Neural cell (in vitro differentiated cells): ENCODE measurements at regions not wholly inside any gene's neighbourhood (a gene's known extent, or its start where the extent isn't known, plus 50 kb on each side); places are given as distances from the start of the nearest gene placed in this dataset.

ENCODE experiments used
- EP300 ChIP-seq: fragments of 450-650 bp; conservative IDR thresholded peaks from 2 replicates; pipeline ENCODE4 v1.6.1; 2014; ENCODE audit warnings: antibody characterized with exemption, mild to moderate bottlenecking, moderate library complexity; ENCODE audit not compliant: poor library complexity, severe bottlenecking
- EZH2 ChIP-seq: fragments of 200-600, 300-800 bp; shearing (Covaris generic), sonication (generic); IDR thresholded peaks from 2 replicates; pipeline ENCODE4 v1.6.1; 2014; ENCODE audit warnings: antibody characterized with exemption, low read length, borderline replicate concordance, mild to moderate bottlenecking; ENCODE audit not compliant: insufficient read depth, poor library complexity, severe bottlenecking
- MXI1 ChIP-seq: fragments of 450-650 bp; conservative IDR thresholded peaks from 2 replicates; pipeline ENCODE4 v1.6.1; 2014; ENCODE audit warnings: antibody characterized with exemption, mild to moderate bottlenecking; ENCODE audit not compliant: poor library complexity, severe bottlenecking
- POLR2AphosphoS5 ChIP-seq: IDR thresholded peaks from 2 replicates; pipeline ENCODE4 v1.6.1; 2012
- RAD21 ChIP-seq: fragments of 450-650 bp; conservative IDR thresholded peaks from 2 replicates; pipeline ENCODE4 v1.6.1; 2014; ENCODE audit warnings: antibody characterized with exemption, mild to moderate bottlenecking, moderate library complexity
- SMC3 ChIP-seq: fragments of 450-650 bp; conservative IDR thresholded peaks from 2 replicates; pipeline ENCODE4 v1.6.1; 2014; ENCODE audit warnings: antibody characterized with exemption, mild to moderate bottlenecking, moderate library complexity; ENCODE audit not compliant: poor library complexity
- TAF1 ChIP-seq: IDR thresholded peaks from 2 replicates; pipeline ENCODE4 v1.6.1; 2012; ENCODE audit warnings: low read depth
- TF ChIP-seq, protein P1 (sequence below): IDR thresholded peaks from 2 replicates; pipeline ENCODE4 v1.6.1; 2012; ENCODE audit warnings: borderline replicate concordance
- TF ChIP-seq, protein P2 (sequence below): fragments of 450-650 bp; IDR thresholded peaks from 2 replicates; pipeline ENCODE4 v1.5.1; 2014; ENCODE audit warnings: antibody characterized with exemption, mild to moderate bottlenecking, moderate library complexity; ENCODE audit not compliant: poor library complexity, severe bottlenecking

- TF ChIP-seq, protein P1, sequence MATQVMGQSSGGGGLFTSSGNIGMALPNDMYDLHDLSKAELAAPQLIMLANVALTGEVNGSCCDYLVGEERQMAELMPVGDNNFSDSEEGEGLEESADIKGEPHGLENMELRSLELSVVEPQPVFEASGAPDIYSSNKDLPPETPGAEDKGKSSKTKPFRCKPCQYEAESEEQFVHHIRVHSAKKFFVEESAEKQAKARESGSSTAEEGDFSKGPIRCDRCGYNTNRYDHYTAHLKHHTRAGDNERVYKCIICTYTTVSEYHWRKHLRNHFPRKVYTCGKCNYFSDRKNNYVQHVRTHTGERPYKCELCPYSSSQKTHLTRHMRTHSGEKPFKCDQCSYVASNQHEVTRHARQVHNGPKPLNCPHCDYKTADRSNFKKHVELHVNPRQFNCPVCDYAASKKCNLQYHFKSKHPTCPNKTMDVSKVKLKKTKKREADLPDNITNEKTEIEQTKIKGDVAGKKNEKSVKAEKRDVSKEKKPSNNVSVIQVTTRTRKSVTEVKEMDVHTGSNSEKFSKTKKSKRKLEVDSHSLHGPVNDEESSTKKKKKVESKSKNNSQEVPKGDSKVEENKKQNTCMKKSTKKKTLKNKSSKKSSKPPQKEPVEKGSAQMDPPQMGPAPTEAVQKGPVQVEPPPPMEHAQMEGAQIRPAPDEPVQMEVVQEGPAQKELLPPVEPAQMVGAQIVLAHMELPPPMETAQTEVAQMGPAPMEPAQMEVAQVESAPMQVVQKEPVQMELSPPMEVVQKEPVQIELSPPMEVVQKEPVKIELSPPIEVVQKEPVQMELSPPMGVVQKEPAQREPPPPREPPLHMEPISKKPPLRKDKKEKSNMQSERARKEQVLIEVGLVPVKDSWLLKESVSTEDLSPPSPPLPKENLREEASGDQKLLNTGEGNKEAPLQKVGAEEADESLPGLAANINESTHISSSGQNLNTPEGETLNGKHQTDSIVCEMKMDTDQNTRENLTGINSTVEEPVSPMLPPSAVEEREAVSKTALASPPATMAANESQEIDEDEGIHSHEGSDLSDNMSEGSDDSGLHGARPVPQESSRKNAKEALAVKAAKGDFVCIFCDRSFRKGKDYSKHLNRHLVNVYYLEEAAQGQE: no peak
- TF ChIP-seq, protein P2, sequence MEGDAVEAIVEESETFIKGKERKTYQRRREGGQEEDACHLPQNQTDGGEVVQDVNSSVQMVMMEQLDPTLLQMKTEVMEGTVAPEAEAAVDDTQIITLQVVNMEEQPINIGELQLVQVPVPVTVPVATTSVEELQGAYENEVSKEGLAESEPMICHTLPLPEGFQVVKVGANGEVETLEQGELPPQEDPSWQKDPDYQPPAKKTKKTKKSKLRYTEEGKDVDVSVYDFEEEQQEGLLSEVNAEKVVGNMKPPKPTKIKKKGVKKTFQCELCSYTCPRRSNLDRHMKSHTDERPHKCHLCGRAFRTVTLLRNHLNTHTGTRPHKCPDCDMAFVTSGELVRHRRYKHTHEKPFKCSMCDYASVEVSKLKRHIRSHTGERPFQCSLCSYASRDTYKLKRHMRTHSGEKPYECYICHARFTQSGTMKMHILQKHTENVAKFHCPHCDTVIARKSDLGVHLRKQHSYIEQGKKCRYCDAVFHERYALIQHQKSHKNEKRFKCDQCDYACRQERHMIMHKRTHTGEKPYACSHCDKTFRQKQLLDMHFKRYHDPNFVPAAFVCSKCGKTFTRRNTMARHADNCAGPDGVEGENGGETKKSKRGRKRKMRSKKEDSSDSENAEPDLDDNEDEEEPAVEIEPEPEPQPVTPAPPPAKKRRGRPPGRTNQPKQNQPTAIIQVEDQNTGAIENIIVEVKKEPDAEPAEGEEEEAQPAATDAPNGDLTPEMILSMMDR: no peak
- no peak for TF ChIP-seq TAF1
- no peak for TF ChIP-seq EP300
- TF ChIP-seq POLR2AphosphoS5: no peak
- no peak for TF ChIP-seq EZH2
- no peak for TF ChIP-seq RAD21
- no peak for TF ChIP-seq SMC3
- TF ChIP-seq MXI1: no peak
These were observed 1039.2 kb upstream of the PABPC4L start for GRCh38 chr4:135240796-135241195.
